Thyroid gland (tissue), 4 donors: ENCODE measurements at regions not wholly inside any gene's neighbourhood (a gene's known extent, or its start where the extent isn't known, plus 50 kb on each side); places are given as distances from the start of the nearest gene placed in this dataset.

Source experiments
- DNase-seq, 2 donors: peaks; one replicate each; pipeline ENCODE4 v3.0.0-alpha.2; 2019
- H3K27ac ChIP-seq, 3 donors: fragments of 200-600 bp; sonication (generic); 1 replicate in 2 of 3; 2 replicates in 1 of 3; pipeline ENCODE4 v1.5.1; 2016 to 2019; ENCODE audit warnings: mild to moderate bottlenecking in 1 of 3, moderate library complexity in 1 of 3
- H3K27me3 ChIP-seq: fragments of 200-600 bp; sonication (generic); one replicate; pipeline ENCODE4 v1.5.1; 2019
- H3K36me3 ChIP-seq, 2 donors: fragments of 200-600 bp; sonication (generic); one replicate each; pipeline ENCODE4 v1.5.1; 2016 to 2019
- H3K4me1 ChIP-seq, 2 donors: fragments of 200-600 bp; sonication (generic); one replicate each; pipeline ENCODE4 v1.5.1; 2017 to 2019
- H3K4me3 ChIP-seq, 3 donors: fragments of 200-600 bp; sonication (generic); replicated peaks in 1 of 3; 1 replicate in 2 of 3; 2 replicates in 1 of 3; pipeline ENCODE4 v1.5.1; 2016; ENCODE audit warnings: mild to moderate bottlenecking in 1 of 3
- H3K9me3 ChIP-seq: fragments of 200-600 bp; sonication (generic); one replicate; pipeline ENCODE4 v1.5.1; 2017
- POLR2A ChIP-seq, 2 donors: fragments of 450-650 bp; IDR thresholded peaks; one replicate each; pipeline ENCODE4 v1.6.1; 2017; ENCODE audit warnings: antibody characterized with exemption in 2 of 2, mild to moderate bottlenecking in 2 of 2, moderate library complexity in 1 of 2
- WGBS, 2 donors: methylation state at CpG; one replicate each; pipeline ENCODE4 v1.1.5; 2017; 5-methylcytosine and 5-hydroxymethylcytosine counted together
- intact Hi-C: fragments of 100-400 bp; cut with DNase I; formaldehyde crosslinking; loops from one replicate; pipeline ENCODE4 v1.15.1; 2023
- TF ChIP-seq, protein P1 (sequence below), 6 experiments: fragments of 200-600 bp in 3 of 6; fragments of 450-650 bp in 3 of 6; sonication (generic) in 3 of 6; IDR thresholded peaks; one replicate each; pipeline ENCODE4 v1.5.1; 2016 to 2019; ENCODE audit warnings: antibody characterized with exemption in 6 of 6, mild to moderate bottlenecking in 2 of 6, inconsistent platforms in 1 of 6, moderate library complexity in 1 of 6

GRCh38 chr6:12586721-12587480 is 129.7 kb upstream of the PHACTR1 start:
- no peak overlapping the region for H3K27ac ChIP-seq
- intact Hi-C loops: no loop called here
- TF ChIP-seq POLR2A (IDR thresholded peaks at IDR 0.05): no peak
- TF ChIP-seq, protein P1, sequence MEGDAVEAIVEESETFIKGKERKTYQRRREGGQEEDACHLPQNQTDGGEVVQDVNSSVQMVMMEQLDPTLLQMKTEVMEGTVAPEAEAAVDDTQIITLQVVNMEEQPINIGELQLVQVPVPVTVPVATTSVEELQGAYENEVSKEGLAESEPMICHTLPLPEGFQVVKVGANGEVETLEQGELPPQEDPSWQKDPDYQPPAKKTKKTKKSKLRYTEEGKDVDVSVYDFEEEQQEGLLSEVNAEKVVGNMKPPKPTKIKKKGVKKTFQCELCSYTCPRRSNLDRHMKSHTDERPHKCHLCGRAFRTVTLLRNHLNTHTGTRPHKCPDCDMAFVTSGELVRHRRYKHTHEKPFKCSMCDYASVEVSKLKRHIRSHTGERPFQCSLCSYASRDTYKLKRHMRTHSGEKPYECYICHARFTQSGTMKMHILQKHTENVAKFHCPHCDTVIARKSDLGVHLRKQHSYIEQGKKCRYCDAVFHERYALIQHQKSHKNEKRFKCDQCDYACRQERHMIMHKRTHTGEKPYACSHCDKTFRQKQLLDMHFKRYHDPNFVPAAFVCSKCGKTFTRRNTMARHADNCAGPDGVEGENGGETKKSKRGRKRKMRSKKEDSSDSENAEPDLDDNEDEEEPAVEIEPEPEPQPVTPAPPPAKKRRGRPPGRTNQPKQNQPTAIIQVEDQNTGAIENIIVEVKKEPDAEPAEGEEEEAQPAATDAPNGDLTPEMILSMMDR (IDR thresholded peaks at IDR 0.05): no peak
- WGBS, 2 donors: 83 to 93% methylated on average over 9 of the region's 9 CpGs
- no peak overlapping the region for H3K4me3 ChIP-seq
- H3K36me3 ChIP-seq: no peaks in the 10 kb centered on the region
- no peak for DNase-seq
- no peaks in the 10 kb centered on the region for H3K4me1 ChIP-seq
- no peaks in the 10 kb centered on the region for H3K9me3 ChIP-seq
- no peaks in the 10 kb centered on the region for H3K27me3 ChIP-seq

DNA sequence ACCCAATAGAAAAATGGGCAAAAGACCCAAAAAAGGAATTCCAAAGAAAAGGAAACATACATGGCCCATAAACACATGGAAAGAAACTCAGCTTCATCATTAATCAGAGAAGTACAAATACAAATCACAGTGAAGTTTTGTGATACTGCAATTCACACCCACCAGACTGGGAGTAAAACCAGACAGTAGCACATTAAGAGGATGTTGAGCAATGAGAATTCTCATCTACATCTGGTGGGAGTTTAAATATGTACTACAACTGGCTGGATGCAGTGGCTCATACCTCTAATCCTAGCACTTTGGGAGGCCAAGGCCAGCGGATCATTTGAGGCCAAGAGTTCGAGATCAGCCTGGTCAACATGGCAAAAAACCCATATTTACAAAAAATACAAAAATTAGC is 125.7 kb upstream of the PHACTR1 start:
- Histone ChIP-seq H3K36me3 (no peaks in the 10 kb centered on the region), H3K9me3 (no peaks in the 10 kb centered on the region), H3K4me3 (no peak overlapping the region), H3K27me3 (no peaks in the 10 kb centered on the region), H3K27ac (no peak overlapping the region), H3K4me1 (peaks cover 0 to 12% of the 10 kb centered on the region in 2 donors)
- intact Hi-C loops: no loop called here
- 77 to 97% methylated on average over 2 of the region's 2 CpGs for WGBS, 2 donors
- no peak for DNase-seq
- TF ChIP-seq POLR2A (IDR thresholded peaks at IDR 0.05): no peak
- TF ChIP-seq, protein P1 (IDR thresholded peaks at IDR 0.05): no peak

GRCh38 chr6:12592634-12593033 is 123.9 kb upstream of the PHACTR1 start:
- intact Hi-C loops: no loop called here
- Histone ChIP-seq H3K4me1 (peaks cover 0 to 12% of the 10 kb centered on the region in 2 donors), H3K9me3 (no peaks in the 10 kb centered on the region), H3K27ac (no peak overlapping the region), H3K27me3 (no peaks in the 10 kb centered on the region), H3K36me3 (no peaks in the 10 kb centered on the region), H3K4me3 (no peak overlapping the region)
- WGBS, 2 donors: 87 to 93% methylated on average over 4 of the region's 4 CpGs
- no peak for DNase-seq
- TF ChIP-seq, protein P1 (IDR thresholded peaks at IDR 0.05): no peak
- TF ChIP-seq POLR2A (IDR thresholded peaks at IDR 0.05): no peak

DNA sequence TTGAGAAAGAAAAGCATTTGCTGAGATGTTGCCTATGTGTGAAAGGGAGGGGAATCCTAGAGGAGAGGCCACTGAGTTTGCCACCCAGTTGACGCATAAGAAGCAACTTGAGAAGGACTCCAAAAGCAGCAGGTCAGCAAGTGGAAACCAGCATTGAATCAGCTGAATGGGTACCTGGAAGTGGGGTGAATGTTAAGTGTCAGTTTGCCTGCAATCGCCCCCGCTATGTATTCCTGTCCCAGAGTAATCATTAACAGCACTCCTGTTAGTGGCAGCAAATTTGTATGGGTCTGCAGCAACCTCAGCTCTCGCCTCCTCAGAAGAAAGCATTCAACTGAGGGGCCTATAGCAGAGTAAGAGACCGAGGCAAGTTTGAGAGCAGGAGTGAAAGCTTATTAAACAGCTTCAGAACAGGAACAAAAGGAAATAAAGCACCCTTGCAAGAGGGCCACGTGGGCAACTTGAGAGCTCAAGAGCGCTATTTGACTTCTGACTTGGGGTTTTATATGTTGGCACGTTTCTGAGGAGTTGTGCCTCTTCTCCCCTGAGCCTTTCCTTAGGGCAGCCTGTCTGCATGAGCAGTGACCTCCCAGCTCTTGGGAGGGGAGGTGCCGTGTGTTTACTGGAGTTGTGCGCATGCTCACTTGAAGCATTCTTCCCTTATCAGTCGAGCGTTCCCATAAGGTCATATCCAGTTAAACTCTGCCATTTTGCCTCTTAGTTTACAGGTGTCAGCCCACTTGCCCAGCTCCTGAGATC is 122.6 kb upstream of the PHACTR1 start:
- no peaks in the 10 kb centered on the region for H3K9me3 ChIP-seq
- peaks cover 0 to 12% of the 10 kb centered on the region in 2 donors for H3K4me1 ChIP-seq
- H3K36me3 ChIP-seq: no peaks in the 10 kb centered on the region
- intact Hi-C loops: no loop called here
- no peak overlapping the region for H3K27ac ChIP-seq
- H3K27me3 ChIP-seq: no peaks in the 10 kb centered on the region
- H3K4me3 ChIP-seq: no peak overlapping the region
- peak; percentile 3 to 31 for DNase-seq
- TF ChIP-seq, protein P1 (IDR thresholded peaks at IDR 0.05): no peak
- TF ChIP-seq POLR2A (IDR thresholded peaks at IDR 0.05): no peak
- 52 to 68% methylated on average over 12 of the region's 12 CpGs for WGBS, 2 donors

GRCh38 chr6:12594530-12594893 is 122.1 kb upstream of the PHACTR1 start:
- no peak for TF ChIP-seq POLR2A (IDR thresholded peaks at IDR 0.05)
- TF ChIP-seq, protein P1 (IDR thresholded peaks at IDR 0.05): no peak
- Histone ChIP-seq H3K27me3 (no peaks in the 10 kb centered on the region), H3K27ac (no peak overlapping the region), H3K36me3 (no peaks in the 10 kb centered on the region), H3K9me3 (no peaks in the 10 kb centered on the region), H3K4me3 (no peak overlapping the region), H3K4me1 (peaks cover 0 to 12% of the 10 kb centered on the region in 2 donors)
- intact Hi-C loops: no loop called here
- no peak for DNase-seq
- WGBS, 2 donors: 74 to 81% methylated on average over 3 of the region's 3 CpGs
